Nephron (organoid): ENCODE measurements at regions not wholly inside any gene's neighbourhood (a gene's known extent, or its start where the extent isn't known, plus 50 kb on each side); places are given as distances from the start of the nearest gene placed in this dataset.

Source experiments
- H3K27ac Mint-ChIP-seq, 3 experiments: 2 replicates each; pipeline ENCODE4 v1.8.0; 2020; ENCODE audit warnings: mixed read lengths in 3 of 3, mild to moderate bottlenecking in 2 of 3, moderate library complexity in 1 of 3
- H3K27me3 Mint-ChIP-seq: 2 replicates; pipeline ENCODE4 v1.8.0; 2021; ENCODE audit warnings: low read depth, mild to moderate bottlenecking, moderate library complexity, mixed read lengths
- H3K36me3 Mint-ChIP-seq: 2 replicates; pipeline ENCODE4 v1.8.0; 2020; ENCODE audit warnings: low read depth, mixed read lengths
- H3K4me1 Mint-ChIP-seq: 2 replicates; pipeline ENCODE4 v1.8.0; 2020; ENCODE audit warnings: mixed read lengths
- H3K4me3 Mint-ChIP-seq, 3 experiments: 2 replicates each; pipeline ENCODE4 v1.8.0; 2020; ENCODE audit warnings: mild to moderate bottlenecking in 3 of 3, mixed read lengths in 3 of 3, moderate library complexity in 2 of 3
- H3K9me3 Mint-ChIP-seq: 2 replicates; pipeline ENCODE4 v1.8.0; 2020; ENCODE audit warnings: mixed read lengths
- CTCF ChIP-seq, 3 experiments: fragments of 200-600 bp; sonication (generic); IDR thresholded peaks; one replicate each; pipeline ENCODE4 v1.5.0; 2021; ENCODE audit warnings: antibody characterized with exemption in 3 of 3; ENCODE audit not compliant: unreplicated experiment in 3 of 3

- no peak for TF ChIP-seq CTCF (IDR thresholded peaks at IDR 0.05; ENCODE audit: unreplicated experiment in 3 of 3)
- Mint-ChIP-seq H3K4me3 (no peak overlapping the region), H3K9me3 (no peaks in the 10 kb centered on the region), H3K27me3 (peaks cover 4% of the 10 kb centered on the region), H3K36me3 (no peaks in the 10 kb centered on the region), H3K27ac (peak overlapping the region; percentile 33 to 61 (median 37)), H3K4me1 (peaks cover 38% of the 10 kb centered on the region)
These were observed 53.6 kb downstream of the ARF6 start for GRCh38 chr14:49946320-49947141.

- Mint-ChIP-seq H3K27me3 (peaks cover 4% of the 10 kb centered on the region), H3K27ac (peak overlapping the region; percentile 29 to 50 (median 31)), H3K4me3 (no peak overlapping the region), H3K4me1 (peaks cover 34% of the 10 kb centered on the region), H3K9me3 (no peaks in the 10 kb centered on the region), H3K36me3 (no peaks in the 10 kb centered on the region)
- no peak for TF ChIP-seq CTCF (IDR thresholded peaks at IDR 0.05; ENCODE audit: unreplicated experiment in 3 of 3)
These were observed 54.6 kb downstream of the ARF6 start for GRCh38 chr14:49947506-49947905.

- Mint-ChIP-seq H3K27ac (peak overlapping the region in 1 of 3 experiments; percentile 26), H3K9me3 (no peaks in the 10 kb centered on the region), H3K36me3 (no peaks in the 10 kb centered on the region), H3K27me3 (peaks cover 4% of the 10 kb centered on the region), H3K4me1 (peaks cover 42% of the 10 kb centered on the region), H3K4me3 (no peak overlapping the region)
- TF ChIP-seq CTCF (IDR thresholded peaks at IDR 0.05; ENCODE audit: unreplicated experiment in 3 of 3) = no peak
These were observed 57.7 kb downstream of the ARF6 start for GRCh38 chr14:49950275-49951228.

GRCh38 chr14:49951229-49951607 is 58.3 kb downstream of the ARF6 start:
- Mint-ChIP-seq H3K36me3 (no peaks in the 10 kb centered on the region), H3K27ac (peak overlapping the region in 1 of 3 experiments; percentile 26), H3K4me3 (no peak overlapping the region), H3K4me1 (peaks cover 38% of the 10 kb centered on the region), H3K9me3 (no peaks in the 10 kb centered on the region), H3K27me3 (peaks cover 4% of the 10 kb centered on the region)
- no peak for TF ChIP-seq CTCF (IDR thresholded peaks at IDR 0.05; ENCODE audit: unreplicated experiment in 3 of 3)

GRCh38 chr14:49951691-49952345 is 58.9 kb downstream of the ARF6 start:
- peak overlapping the region in 1 of 3 experiments; percentile 24 for H3K27ac Mint-ChIP-seq
- peaks cover 33% of the 10 kb centered on the region for H3K4me1 Mint-ChIP-seq
- TF ChIP-seq CTCF (IDR thresholded peaks at IDR 0.05; ENCODE audit: unreplicated experiment in 3 of 3) = no peak
- no peaks in the 10 kb centered on the region for H3K36me3 Mint-ChIP-seq
- H3K9me3 Mint-ChIP-seq = no peaks in the 10 kb centered on the region
- no peak overlapping the region for H3K4me3 Mint-ChIP-seq
- H3K27me3 Mint-ChIP-seq = peaks cover 4% of the 10 kb centered on the region
